GM12892 (cell line): ENCODE measurements at regions not wholly inside any gene's neighbourhood (a gene's known extent, or its start where the extent isn't known, plus 50 kb on each side); places are given as distances from the start of the nearest gene placed in this dataset.

ENCODE experiments used
- POLR2A ChIP-seq: IDR thresholded peaks from 2 replicates; pipeline ENCODE4 v1.6.1; 2011; ENCODE audit warnings: low read depth, low read length, control low read depth
- POLR2AphosphoS5 ChIP-seq: IDR thresholded peaks from 2 replicates; pipeline ENCODE4 v1.6.1; 2011; ENCODE audit warnings: low read depth, low read length, control low read depth
- TAF1 ChIP-seq: IDR thresholded peaks from 2 replicates; pipeline ENCODE4 v1.6.1; 2011; ENCODE audit warnings: low read depth, mild to moderate bottlenecking, control low read depth, low read length, borderline replicate concordance

- no peak for TF ChIP-seq POLR2AphosphoS5
- TF ChIP-seq POLR2A: no peak
- TF ChIP-seq TAF1: no peak
These were observed 52.0 kb upstream of the OSBPL8 start for GRCh38 chr12:76611533-76611932.
